HUES64 (cell line): ENCODE measurements at regions not wholly inside any gene's neighbourhood (a gene's known extent, or its start where the extent isn't known, plus 50 kb on each side); places are given as distances from the start of the nearest gene placed in this dataset.
"Not testable (repeated sequence)": the region's sequence is repeated elsewhere in the genome, so short reads cannot be mapped to it uniquely, and the experiment has no call there.

Experiments
- H3K27ac ChIP-seq: 2 replicates; pipeline ENCODE4 v1.7.0; 2013; ENCODE audit warnings: low read depth, low read length, inconsistent platforms
- H3K27me3 ChIP-seq: 2 replicates; pipeline ENCODE4 v1.6.1; 2013; ENCODE audit warnings: mild to moderate bottlenecking, low read length; ENCODE audit not compliant: insufficient read depth
- H3K36me3 ChIP-seq: 2 replicates; pipeline ENCODE4 v1.6.1; 2013; ENCODE audit warnings: mild to moderate bottlenecking, low read length; ENCODE audit not compliant: insufficient read depth
- H3K4me1 ChIP-seq: 2 replicates; pipeline ENCODE4 v1.6.1; 2013; ENCODE audit warnings: mild to moderate bottlenecking, low read length, moderate library complexity; ENCODE audit not compliant: insufficient read depth
- H3K4me3 ChIP-seq: 2 replicates; pipeline ENCODE4 v1.5.1; 2013; ENCODE audit warnings: mild to moderate bottlenecking, low read length, moderate library complexity
- H3K9ac ChIP-seq: 2 replicates; pipeline ENCODE4 v1.6.1; 2013; ENCODE audit warnings: mild to moderate bottlenecking, low read depth, low read length
- H3K9me3 ChIP-seq: 2 replicates; pipeline ENCODE4 v1.6.1; 2013; ENCODE audit warnings: low read depth, low read length; ENCODE audit not compliant: insufficient read depth
- WGBS: fragments of 150-250, 120-280 bp; methylation state at CpG from one replicate; pipeline ENCODE4 v1.1.7; 2013; ENCODE audit warnings: missing lambda C conversion rate; 5-methylcytosine and 5-hydroxymethylcytosine counted together

DNA sequence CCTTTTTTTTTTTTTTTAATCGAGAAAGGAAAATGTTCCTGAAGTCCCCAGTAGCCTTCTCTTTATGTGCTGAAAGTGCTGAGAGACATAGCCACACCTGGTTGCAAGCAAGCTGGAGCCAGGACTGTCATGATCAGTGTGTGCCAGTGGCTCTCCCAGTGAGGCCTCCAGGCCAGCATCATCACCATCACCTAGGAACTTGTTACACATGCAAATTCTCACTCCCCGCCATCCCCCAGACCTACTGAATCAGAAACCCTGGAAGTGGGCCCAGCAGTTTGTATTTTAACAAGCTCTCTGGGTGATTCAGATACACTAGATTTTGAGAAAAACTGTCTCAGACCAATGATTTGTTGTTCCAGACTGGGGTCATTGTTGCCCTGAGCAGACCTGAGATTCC is 181.9 kb upstream of the GLRA1 start:
- WGBS: 91% methylated on average over 2 of the region's 2 CpGs
- Histone ChIP-seq H3K9me3 (no peaks in the 10 kb centered on the region), H3K9ac (no peak overlapping the region), H3K4me1 (peaks cover 10% of the 10 kb centered on the region; the same call in 1 of the 2 replicates), H3K36me3 (no peaks in the 10 kb centered on the region), H3K4me3 (no peak overlapping the region), H3K27ac (no peak overlapping the region), H3K27me3 (no peaks in the 10 kb centered on the region)

GRCh38 chr5:152105085-152105484 is 180.4 kb upstream of the GLRA1 start:
- H3K9me3 ChIP-seq: no peaks in the 10 kb centered on the region
- no peak overlapping the region for H3K4me3 ChIP-seq
- H3K36me3 ChIP-seq: no peaks in the 10 kb centered on the region
- H3K9ac ChIP-seq: no peak overlapping the region
- peaks cover 10% of the 10 kb centered on the region; the same call in 1 of the 2 replicates for H3K4me1 ChIP-seq
- no peaks in the 10 kb centered on the region for H3K27me3 ChIP-seq
- 100% methylated on average over 1 of the region's 2 CpGs for WGBS
- no peak overlapping the region for H3K27ac ChIP-seq

GRCh38 chr5:152104211-152104610 is 179.6 kb upstream of the GLRA1 start:
- WGBS: 90% methylated on average over 3 of the region's 3 CpGs

DNA sequence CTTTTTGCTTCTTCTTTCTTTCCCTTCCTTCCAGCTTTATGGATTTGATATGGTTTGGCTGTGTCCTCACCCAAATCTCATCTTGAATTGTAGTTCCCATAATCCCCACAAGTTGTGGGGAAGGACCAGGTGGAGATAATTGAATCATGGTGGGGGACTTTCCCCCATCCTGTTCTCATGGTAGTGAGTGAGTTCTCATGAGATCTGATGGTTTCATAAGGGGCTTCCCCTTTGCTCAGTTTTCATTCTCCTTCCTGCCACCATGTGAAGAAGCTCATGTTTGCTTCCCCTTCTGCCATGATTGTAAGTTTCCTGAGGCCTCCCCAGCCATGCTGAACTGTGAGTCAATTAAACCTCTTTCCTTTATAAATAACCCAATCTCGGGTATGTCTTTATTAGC is 178.3 kb upstream of the GLRA1 start:
- not testable (repeated sequence) for H3K36me3 ChIP-seq, H3K4me1 ChIP-seq, H3K27ac ChIP-seq, H3K4me3 ChIP-seq, H3K9ac ChIP-seq, H3K27me3 ChIP-seq, H3K9me3 ChIP-seq
- no CpG with 5 or more reads among the region's 1 CpG for WGBS

More at GRCh38 chr5:152104211-152104610, 179.6 kb upstream of the GLRA1 start:
- Histone ChIP-seq H3K4me3 (no peak overlapping the region), H3K9me3 (no peaks in the 10 kb centered on the region), H3K27ac (no peak overlapping the region), H3K9ac (no peak overlapping the region), H3K27me3 (no peaks in the 10 kb centered on the region), H3K4me1 (peaks cover 10% of the 10 kb centered on the region; the same call in 1 of the 2 replicates), H3K36me3 (no peaks in the 10 kb centered on the region)

- WGBS: 100% methylated on average over 2 of the region's 3 CpGs
- Histone ChIP-seq H3K9me3 (no peaks in the 10 kb centered on the region), H3K4me1 (peaks cover 11% of the 10 kb centered on the region; the same call in 1 of the 2 replicates), H3K27ac (no peak overlapping the region), H3K27me3 (no peaks in the 10 kb centered on the region), H3K36me3 (no peaks in the 10 kb centered on the region), H3K4me3 (no peak overlapping the region), H3K9ac (no peak overlapping the region)
These were observed 177.4 kb upstream of the GLRA1 start for GRCh38 chr5:152102057-152102456.

DNA sequence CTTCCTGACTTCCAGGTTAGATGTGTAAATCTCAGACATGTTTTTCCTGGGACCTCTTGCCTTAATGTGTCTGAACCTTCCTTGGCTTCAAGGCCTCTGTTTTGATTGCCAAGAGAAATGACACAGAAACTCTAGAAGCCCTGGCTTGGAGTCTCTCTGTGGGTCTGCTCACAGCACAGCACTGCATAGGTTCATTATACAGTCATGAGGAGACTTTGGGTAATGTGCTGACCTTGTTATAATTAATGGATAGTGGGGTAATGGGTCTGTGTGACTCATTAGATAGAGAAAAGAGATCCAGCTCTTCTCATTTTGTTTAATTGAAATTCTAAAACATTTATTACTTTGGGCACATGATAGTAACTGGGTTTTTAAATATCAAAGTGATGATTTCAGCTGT is 175.8 kb upstream of the GLRA1 start:
- Histone ChIP-seq H3K36me3 (no peaks in the 10 kb centered on the region), H3K27ac (no peak overlapping the region), H3K4me3 (no peak overlapping the region), H3K9me3 (no peaks in the 10 kb centered on the region), H3K27me3 (no peaks in the 10 kb centered on the region), H3K9ac (no peak overlapping the region), H3K4me1 (peaks cover 17% of the 10 kb centered on the region; the same call in 1 of the 2 replicates)

DNA sequence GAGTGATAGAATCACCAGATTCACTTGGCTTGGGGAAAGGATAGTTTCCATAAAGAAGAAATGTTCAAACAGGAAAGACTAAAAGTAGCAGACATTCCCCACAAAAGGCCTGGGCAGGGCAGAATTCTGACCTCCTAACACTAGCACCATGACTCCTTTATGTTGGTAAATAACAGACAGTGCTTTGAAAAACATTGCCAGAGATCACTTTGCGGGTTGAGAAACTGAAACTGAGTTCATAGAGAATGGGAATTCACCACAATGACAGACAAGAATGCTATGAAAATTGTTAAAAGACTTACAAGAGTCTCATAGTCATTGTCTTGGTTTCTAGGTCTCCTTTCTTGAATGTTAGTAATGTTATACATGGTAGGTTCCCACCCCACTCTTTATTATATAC is 172.5 kb upstream of the GLRA1 start:
- Histone ChIP-seq H3K36me3 (no peaks in the 10 kb centered on the region), H3K9ac (no peak overlapping the region), H3K27me3 (no peaks in the 10 kb centered on the region), H3K4me3 (no peak overlapping the region), H3K9me3 (no peaks in the 10 kb centered on the region), H3K27ac (peak overlapping the region; percentile 50; the same call in 1 of the 2 replicates), H3K4me1 (peaks cover 19% of the 10 kb centered on the region; the same call in 1 of the 2 replicates)
- WGBS: 14% methylated on average over 1 of the region's 1 CpG

DNA sequence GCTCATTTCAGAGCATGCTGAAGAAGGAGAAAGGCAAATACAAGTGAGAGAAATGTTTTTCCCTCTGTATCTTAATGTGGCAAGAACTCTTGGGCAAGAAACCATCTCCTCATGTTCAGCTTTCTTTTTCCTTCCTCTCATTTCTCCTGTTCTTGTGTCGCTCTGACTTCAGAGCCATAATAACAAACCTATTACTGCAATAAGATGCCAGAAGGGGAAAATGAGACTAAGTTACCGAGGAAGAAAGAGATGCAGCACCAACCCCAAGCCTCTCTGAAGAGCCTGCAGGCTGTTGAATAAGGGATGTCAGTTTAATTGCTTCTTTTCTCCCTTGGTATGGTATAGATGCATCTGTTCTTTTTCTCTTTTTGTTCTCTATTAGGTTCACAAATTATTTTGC is 170.1 kb upstream of the GLRA1 start:
- no peaks in the 10 kb centered on the region for H3K9me3 ChIP-seq
- WGBS: 97% methylated on average over 2 of the region's 2 CpGs

GRCh38 chr5:152094060-152094459 is 169.4 kb upstream of the GLRA1 start:
- H3K27me3 ChIP-seq: no peaks in the 10 kb centered on the region
- H3K4me1 ChIP-seq: peaks cover 19% of the 10 kb centered on the region; the same call in 1 of the 2 replicates
- H3K4me3 ChIP-seq: no peak overlapping the region
- no peaks in the 10 kb centered on the region for H3K9me3 ChIP-seq
- no peak overlapping the region for H3K27ac ChIP-seq
- 71% methylated on average over 2 of the region's 2 CpGs for WGBS
- H3K36me3 ChIP-seq: no peaks in the 10 kb centered on the region
- no peak overlapping the region for H3K9ac ChIP-seq

More for the DNA sequence above, 170.1 kb upstream of the GLRA1 start:
- H3K9ac ChIP-seq: no peak overlapping the region
- H3K4me3 ChIP-seq: no peak overlapping the region
- no peak overlapping the region for H3K27ac ChIP-seq
- H3K4me1 ChIP-seq: peaks cover 19% of the 10 kb centered on the region; the same call in 1 of the 2 replicates
- no peaks in the 10 kb centered on the region for H3K27me3 ChIP-seq
- no peaks in the 10 kb centered on the region for H3K36me3 ChIP-seq

DNA sequence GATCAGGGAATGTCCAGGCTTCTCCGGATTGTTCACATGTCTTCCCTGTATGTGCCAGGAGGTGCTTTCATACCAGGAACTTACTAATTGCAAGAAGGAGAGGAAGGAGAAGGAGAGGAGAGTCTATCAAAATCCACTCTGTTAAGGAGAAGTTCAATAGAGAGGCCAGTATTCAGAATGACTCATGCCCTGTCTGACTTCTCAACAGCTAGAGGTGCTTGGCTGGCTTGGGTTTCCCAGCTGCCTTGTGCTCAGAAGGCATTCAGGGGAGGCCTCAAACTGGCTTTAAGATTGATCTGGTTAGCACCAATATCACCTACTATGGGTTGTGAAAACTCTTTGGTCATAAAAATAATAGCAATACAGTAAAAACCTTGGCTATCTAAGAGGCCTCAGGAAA is 167.9 kb upstream of the GLRA1 start:
- no peak overlapping the region for H3K27ac ChIP-seq
- H3K27me3 ChIP-seq: no peaks in the 10 kb centered on the region
- 72% methylated on average over 1 of the region's 1 CpG for WGBS
- H3K9ac ChIP-seq: no peak overlapping the region
- no peak overlapping the region for H3K4me3 ChIP-seq
- H3K4me1 ChIP-seq: peaks cover 18% of the 10 kb centered on the region; the same call in 1 of the 2 replicates
- no peaks in the 10 kb centered on the region for H3K9me3 ChIP-seq
- no peaks in the 10 kb centered on the region for H3K36me3 ChIP-seq

DNA sequence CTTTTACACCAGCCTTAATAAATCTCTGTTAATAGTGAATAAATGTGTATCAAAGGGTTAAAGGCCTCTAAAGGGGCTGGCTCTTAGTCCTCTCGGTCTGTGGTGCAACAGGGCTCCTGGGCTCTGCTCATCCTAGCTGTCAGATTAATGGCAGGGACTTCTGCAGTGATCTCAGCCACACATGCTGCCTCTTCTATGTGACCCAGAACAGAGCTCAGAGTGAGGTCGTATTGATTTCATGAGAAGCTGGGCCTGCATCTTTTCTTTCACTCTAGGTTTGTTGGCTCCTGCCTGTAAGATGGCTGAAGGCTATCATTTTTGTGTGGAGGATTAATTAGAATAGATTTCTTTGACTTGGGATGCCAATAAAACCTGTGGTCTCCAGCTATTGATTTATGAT is 165.0 kb upstream of the GLRA1 start:
- no peak overlapping the region for H3K9ac ChIP-seq
- WGBS: 86% methylated on average over 2 of the region's 2 CpGs
- H3K9me3 ChIP-seq: no peaks in the 10 kb centered on the region
- no peaks in the 10 kb centered on the region for H3K36me3 ChIP-seq
- no peak overlapping the region for H3K4me3 ChIP-seq
- no peak overlapping the region for H3K27ac ChIP-seq
- H3K27me3 ChIP-seq: no peaks in the 10 kb centered on the region
- H3K4me1 ChIP-seq: peaks cover 2% of the 10 kb centered on the region; the same call in 1 of the 2 replicates

GRCh38 chr5:152086668-152087067 is 162.0 kb upstream of the GLRA1 start:
- H3K27me3 ChIP-seq: no peaks in the 10 kb centered on the region
- H3K36me3 ChIP-seq: no peaks in the 10 kb centered on the region
- H3K4me1 ChIP-seq: no peaks in the 10 kb centered on the region; the same call in 1 of the 2 replicates
- no peak overlapping the region for H3K4me3 ChIP-seq
- no peak overlapping the region for H3K9ac ChIP-seq
- H3K27ac ChIP-seq: no peak overlapping the region
- no peaks in the 10 kb centered on the region for H3K9me3 ChIP-seq
- WGBS: 73% methylated on average over 3 of the region's 3 CpGs
